ENCODE measurements at regions not wholly inside any gene's neighbourhood (a gene's known extent, or its start where the extent isn't known, plus 50 kb on each side); places are given as distances from the start of the nearest gene placed in this dataset.

- Histone ChIP-seq H3K4me2 (ENCODE audit: low read length) (no peak overlapping the region), H3K27me3 (ENCODE audit: low read depth, low read length) (no peaks in the 10 kb centered on the region)
Measured at GRCh38 chr2:195029804-195030654, 627.0 kb upstream of the SLC39A10 start.

GRCh38 chr2:195027947-195028346, 629.1 kb upstream of the SLC39A10 start:
- Histone ChIP-seq H3K9me3 (ENCODE audit: insufficient read depth, low read length) (no peaks in the 10 kb centered on the region), H2AFZ (ENCODE audit: low read depth, low read length) (no peak overlapping the region), H4K20me1 (ENCODE audit: insufficient read depth, low read length) (no peaks in the 10 kb centered on the region), H3K4me3 (ENCODE audit: low read length) (no peak overlapping the region), H3K36me3 (replicated peaks; ENCODE audit: low read depth, low read length) (no peaks in the 10 kb centered on the region), H3K79me2 (ENCODE audit: low read length) (no peaks in the 10 kb centered on the region), H3K4me2 (ENCODE audit: low read length) (no peak overlapping the region), H3K27me3 (ENCODE audit: low read depth, low read length) (no peaks in the 10 kb centered on the region), H3K27ac (ENCODE audit: low read length) (no peak overlapping the region), H3K9ac (ENCODE audit: low read length) (no peak overlapping the region), H3K4me1 (ENCODE audit: low read length) (no peaks in the 10 kb centered on the region)
- TF ChIP-seq CTCF (IDR thresholded peaks at IDR 0.05; ENCODE audit: low read depth, low read length) = no peak
- no peak for TF ChIP-seq EZH2phosphoT487 (IDR thresholded peaks at IDR 0.05; ENCODE audit: low read depth)

More at GRCh38 chr2:195029804-195030654, 627.0 kb upstream of the SLC39A10 start:
- Histone ChIP-seq H3K4me3 (ENCODE audit: low read length) (no peak overlapping the region), H4K20me1 (ENCODE audit: insufficient read depth, low read length) (no peaks in the 10 kb centered on the region), H3K4me1 (ENCODE audit: low read length) (0 out of 2 replicates have a peak, but pooled peaks cover 4% of the 10 kb centered on the region), H2AFZ (ENCODE audit: low read depth, low read length) (no peak overlapping the region), H3K9me3 (ENCODE audit: insufficient read depth, low read length) (no peaks in the 10 kb centered on the region), H3K79me2 (ENCODE audit: low read length) (no peaks in the 10 kb centered on the region), H3K36me3 (replicated peaks; ENCODE audit: low read depth, low read length) (no peaks in the 10 kb centered on the region), H3K9ac (ENCODE audit: low read length) (no peak overlapping the region), H3K27ac (ENCODE audit: low read length) (no peak overlapping the region)
- TF ChIP-seq EZH2phosphoT487 (IDR thresholded peaks at IDR 0.05; ENCODE audit: low read depth) = no peak
- TF ChIP-seq CTCF (IDR thresholded peaks at IDR 0.05; ENCODE audit: low read depth, low read length) = no peak

GRCh38 chr2:195026261-195026660, 630.8 kb upstream of the SLC39A10 start:
- H3K4me1 ChIP-seq (ENCODE audit: low read length) = peaks cover 14% of the 10 kb centered on the region
- H3K79me2 ChIP-seq (ENCODE audit: low read length) = no peaks in the 10 kb centered on the region
- H2AFZ ChIP-seq (ENCODE audit: low read depth, low read length) = no peak overlapping the region
- no peaks in the 10 kb centered on the region for H3K9me3 ChIP-seq (ENCODE audit: insufficient read depth, low read length)
- H3K27ac ChIP-seq (ENCODE audit: low read length) = no peak overlapping the region
- no peaks in the 10 kb centered on the region for H3K27me3 ChIP-seq (ENCODE audit: low read depth, low read length)
- no peaks in the 10 kb centered on the region for H3K36me3 ChIP-seq (replicated peaks; ENCODE audit: low read depth, low read length)
- no peak overlapping the region for H3K4me2 ChIP-seq (ENCODE audit: low read length)
- TF ChIP-seq EZH2phosphoT487 (IDR thresholded peaks at IDR 0.05; ENCODE audit: low read depth) (no peak), CTCF (IDR thresholded peaks at IDR 0.05; ENCODE audit: low read depth, low read length) (no peak)
- H3K4me3 ChIP-seq (ENCODE audit: low read length) = no peak overlapping the region
- H3K9ac ChIP-seq (ENCODE audit: low read length) = no peak overlapping the region
- no peaks in the 10 kb centered on the region for H4K20me1 ChIP-seq (ENCODE audit: insufficient read depth, low read length)

GRCh38 chr2:195022508-195022830, 634.6 kb upstream of the SLC39A10 start:
- Histone ChIP-seq H3K36me3 (replicated peaks; ENCODE audit: low read depth, low read length) (no peaks in the 10 kb centered on the region), H4K20me1 (ENCODE audit: insufficient read depth, low read length) (no peaks in the 10 kb centered on the region), H3K27me3 (ENCODE audit: low read depth, low read length) (no peaks in the 10 kb centered on the region), H3K27ac (ENCODE audit: low read length) (no peak overlapping the region), H3K9me3 (ENCODE audit: insufficient read depth, low read length) (no peaks in the 10 kb centered on the region), H3K9ac (ENCODE audit: low read length) (no peak overlapping the region), H3K4me2 (ENCODE audit: low read length) (peak overlapping the region; percentile 67), H3K79me2 (ENCODE audit: low read length) (no peaks in the 10 kb centered on the region), H3K4me1 (ENCODE audit: low read length) (peaks cover 16% of the 10 kb centered on the region), H3K4me3 (ENCODE audit: low read length) (peak overlapping the region; percentile 41; the same call in 1 of the 2 replicates), H2AFZ (ENCODE audit: low read depth, low read length) (no peak overlapping the region)
- TF ChIP-seq CTCF (IDR thresholded peaks at IDR 0.05; ENCODE audit: low read depth, low read length) (no peak), EZH2phosphoT487 (IDR thresholded peaks at IDR 0.05; ENCODE audit: low read depth) (no peak)
